H9 (cell line): ENCODE measurements at regions not wholly inside any gene's neighbourhood (a gene's known extent, or its start where the extent isn't known, plus 50 kb on each side); places are given as distances from the start of the nearest gene placed in this dataset.

Experiments used
- DNase-seq: peaks from one replicate; pipeline ENCODE4 v3.0.0-alpha.2; 2017
- H2AFZ ChIP-seq: one replicate; pipeline ENCODE4 v1.6.1; 2013; ENCODE audit warnings: mild to moderate bottlenecking, low read length, control low read depth, moderate library complexity
- H2AK5ac ChIP-seq: 2 replicates; pipeline ENCODE4 v1.6.1; 2013; ENCODE audit warnings: low read length, control low read depth, mixed read lengths; ENCODE audit not compliant: insufficient read length
- H2BK120ac ChIP-seq: one replicate; pipeline ENCODE4 v1.6.1; 2013; ENCODE audit warnings: low read depth, mild to moderate bottlenecking, low read length, control low read depth, inconsistent platforms; ENCODE audit not compliant: poor library complexity, severe bottlenecking
- H2BK12ac ChIP-seq: 2 replicates; pipeline ENCODE4 v1.6.1; 2013; ENCODE audit warnings: low read length, control low read depth, mixed read lengths, low read depth; ENCODE audit not compliant: insufficient read length
- H2BK15ac ChIP-seq: 2 replicates; pipeline ENCODE4 v1.6.1; 2013; ENCODE audit warnings: low read depth, low read length, control low read depth
- H2BK20ac ChIP-seq: one replicate; pipeline ENCODE4 v1.6.1; 2013; ENCODE audit warnings: low read depth, mild to moderate bottlenecking, low read length, control low read depth, inconsistent platforms; ENCODE audit not compliant: poor library complexity, severe bottlenecking
- H2BK5ac ChIP-seq: 2 replicates; pipeline ENCODE4 v1.6.1; 2013; ENCODE audit warnings: low read length, control low read depth, mixed read lengths; ENCODE audit not compliant: insufficient read length
- H3K14ac ChIP-seq: 2 replicates; pipeline ENCODE4 v1.6.1; 2013; ENCODE audit warnings: low read length, control low read depth; ENCODE audit not compliant: insufficient read depth
- H3K18ac ChIP-seq: 2 replicates; pipeline ENCODE4 v1.6.1; 2013; ENCODE audit warnings: low read depth, mild to moderate bottlenecking, mixed read lengths, low read length, control low read depth; ENCODE audit not compliant: insufficient read length
- H3K23ac ChIP-seq: 2 replicates; pipeline ENCODE4 v1.6.1; 2013; ENCODE audit warnings: low read length, control low read depth, mixed read lengths, low read depth; ENCODE audit not compliant: insufficient read length
- H3K23me2 ChIP-seq: 2 replicates; pipeline ENCODE4 v1.6.1; 2013; ENCODE audit warnings: low read depth, mild to moderate bottlenecking, mixed read lengths, low read length, control low read depth; ENCODE audit not compliant: insufficient read length, poor library complexity, severe bottlenecking
- H3K27ac ChIP-seq: 2 replicates; pipeline ENCODE4 v1.5.1; 2013; ENCODE audit warnings: low read length, control low read depth, mixed read lengths, low read depth; ENCODE audit not compliant: insufficient read length
- H3K27me3 ChIP-seq: 2 replicates; pipeline ENCODE4 v1.6.1; 2013; ENCODE audit warnings: low read length, control low read depth, inconsistent platforms; ENCODE audit not compliant: insufficient read depth
- H3K4ac ChIP-seq: 2 replicates; pipeline ENCODE4 v1.6.1; 2013; ENCODE audit warnings: low read depth, mild to moderate bottlenecking, control low read depth, inconsistent platforms, low read length, moderate library complexity
- H3K4me1 ChIP-seq: 2 replicates; pipeline ENCODE4 v1.6.1; 2013; ENCODE audit warnings: low read length, control low read depth, inconsistent platforms; ENCODE audit not compliant: insufficient read depth
- H3K4me2 ChIP-seq: 2 replicates; pipeline ENCODE4 v1.6.1; 2013; ENCODE audit warnings: low read length, control low read depth, mixed read lengths; ENCODE audit not compliant: insufficient read length, insufficient read depth
- H3K56ac ChIP-seq: 2 replicates; pipeline ENCODE4 v1.6.1; 2013; ENCODE audit warnings: low read depth, mild to moderate bottlenecking, mixed read lengths, low read length, control low read depth; ENCODE audit not compliant: insufficient read length
- H3K79me1 ChIP-seq: 2 replicates; pipeline ENCODE4 v1.6.1; 2013; ENCODE audit warnings: low read depth, mild to moderate bottlenecking, moderate library complexity, low read length, control low read depth, inconsistent platforms; ENCODE audit not compliant: insufficient read depth, poor library complexity, severe bottlenecking
- H3K79me2 ChIP-seq: 2 replicates; pipeline ENCODE4 v1.6.1; 2013; ENCODE audit warnings: low read length, control low read depth, inconsistent platforms; ENCODE audit not compliant: insufficient read depth
- H3K9ac ChIP-seq: 2 replicates; pipeline ENCODE4 v1.6.1; 2013; ENCODE audit warnings: low read length, control low read depth, mixed read lengths; ENCODE audit not compliant: insufficient read length; ENCODE audit errors: extremely low read depth
- H3K9me3 ChIP-seq: one replicate; pipeline ENCODE4 v1.6.1; 2013; ENCODE audit warnings: low read depth, low read length, inconsistent platforms; ENCODE audit not compliant: control insufficient read depth
- H3T11ph ChIP-seq: one replicate; pipeline ENCODE4 v1.6.1; 2013; ENCODE audit warnings: mild to moderate bottlenecking, low read length, control low read depth, inconsistent platforms
- H4K20me1 ChIP-seq: one replicate; pipeline ENCODE4 v1.6.1; 2013; ENCODE audit not compliant: control insufficient read depth, insufficient read length, insufficient read depth
- H4K5ac ChIP-seq: 2 replicates; pipeline ENCODE4 v1.6.1; 2013; ENCODE audit warnings: low read depth, mild to moderate bottlenecking, mixed read lengths, low read length, control low read depth; ENCODE audit not compliant: insufficient read length
- H4K8ac ChIP-seq: replicated peaks from 2 replicates; pipeline ENCODE4 v1.6.1; 2013; ENCODE audit warnings: low read length, control low read depth, mixed read lengths, low read depth; ENCODE audit not compliant: insufficient read length
- H4K91ac ChIP-seq: 2 replicates; pipeline ENCODE4 v1.6.1; 2013; ENCODE audit warnings: low read depth, mild to moderate bottlenecking, moderate library complexity, mixed read lengths, low read length, control low read depth; ENCODE audit not compliant: insufficient read length
- H3K27ac Mint-ChIP-seq, 3 experiments: 2 replicates in 2 of 3; 3 replicates in 1 of 3; pipeline ENCODE4 v1.8.0; 2020 to 2021; ENCODE audit warnings: mixed read lengths in 3 of 3, mild to moderate bottlenecking in 1 of 3, moderate library complexity in 1 of 3
- H3K27me3 Mint-ChIP-seq: 2 replicates; pipeline ENCODE4 v1.8.0; 2021; ENCODE audit warnings: low read depth, mild to moderate bottlenecking, moderate library complexity, mixed read lengths
- H3K36me3 Mint-ChIP-seq, 3 experiments: 2 replicates in 2 of 3; 3 replicates in 1 of 3; pipeline ENCODE4 v1.8.0; 2020 to 2021; ENCODE audit warnings: low read depth in 3 of 3, mixed read lengths in 3 of 3; ENCODE audit not compliant: insufficient read depth in 1 of 3
- H3K4me1 Mint-ChIP-seq, 2 experiments: 2 replicates each; pipeline ENCODE4 v1.8.0; 2020; ENCODE audit warnings: mixed read lengths in 2 of 2
- H3K4me3 Mint-ChIP-seq, 2 experiments: 2 replicates in 1 of 2; 3 replicates in 1 of 2; pipeline ENCODE4 v1.8.0; 2020 to 2021; ENCODE audit warnings: mild to moderate bottlenecking in 2 of 2, mixed read lengths in 2 of 2, moderate library complexity in 1 of 2
- H3K9me3 Mint-ChIP-seq, 2 experiments: 2 replicates in 1 of 2; 3 replicates in 1 of 2; pipeline ENCODE4 v1.8.0; 2020; ENCODE audit warnings: mild to moderate bottlenecking in 2 of 2, mixed read lengths in 2 of 2, moderate library complexity in 1 of 2
- WGBS: extraction: QIAGEN DNeasy Blood & Tissue Kit; methylation state at CpG from one replicate; pipeline ENCODE4 v1.1.7; 2013; ENCODE audit warnings: missing lambda C conversion rate, low lambda C conversion rate, mixed read lengths; ENCODE audit not compliant: insufficient read length; ENCODE audit errors: extremely low coverage; 5-methylcytosine and 5-hydroxymethylcytosine counted together
- TF ChIP-seq, protein P1 (sequence below): fragments of 200-600 bp; sonication (generic); conservative IDR thresholded peaks from 3 replicates; pipeline ENCODE4 v1.8.0; 2021; ENCODE audit warnings: antibody characterized with exemption, mild to moderate bottlenecking

GRCh38 chr10:121296378-121296777, 301.9 kb downstream of the FGFR2 start:
- no CpG with 5 or more reads among the region's 2 CpGs for WGBS
- Histone ChIP-seq H2BK12ac (no peak overlapping the region), H3K14ac (no peak overlapping the region), H4K8ac (no peak overlapping the region), H3K23me2 (no peaks in the 10 kb centered on the region), H3K79me1 (no peaks in the 10 kb centered on the region), H2BK5ac (no peak overlapping the region), H4K5ac (no peak overlapping the region), H3K4me2 (no peak overlapping the region), H3K56ac (no peak overlapping the region), H2BK15ac (no peak overlapping the region), H3K23ac (no peak overlapping the region), H2AK5ac (no peak overlapping the region), H3K4ac (no peak overlapping the region), H3K4me1 (no peaks in the 10 kb centered on the region), H3K9ac (no peak overlapping the region), H3T11ph (no peak overlapping the region), H3K27me3 (no peaks in the 10 kb centered on the region; the same call in 1 of the 2 replicates), H2BK120ac (no peak overlapping the region), H2BK20ac (no peak overlapping the region), H4K91ac (no peak overlapping the region), H3K27ac (no peak overlapping the region), H2AFZ (no peak overlapping the region), H4K20me1 (no peaks in the 10 kb centered on the region), H3K18ac (no peak overlapping the region), H3K79me2 (no peaks in the 10 kb centered on the region), H3K9me3 (no peaks in the 10 kb centered on the region)
- Mint-ChIP-seq H3K36me3 (peaks cover 0 to 10% (median 0%) of the 10 kb centered on the region in 3 experiments; a peak in 3 of 7 replicates), H3K9me3 (peaks cover 3 to 4% of the 10 kb centered on the region in 2 experiments; a peak in 4 of 5 replicates), H3K4me1 (peaks cover 3 to 7% of the 10 kb centered on the region in 2 experiments; a peak in 3 of 4 replicates), H3K27me3 (peaks cover 3% of the 10 kb centered on the region; the same call in 1 of the 2 replicates), H3K27ac (no peak overlapping the region), H3K4me3 (no peak overlapping the region)
- TF ChIP-seq, protein P1, sequence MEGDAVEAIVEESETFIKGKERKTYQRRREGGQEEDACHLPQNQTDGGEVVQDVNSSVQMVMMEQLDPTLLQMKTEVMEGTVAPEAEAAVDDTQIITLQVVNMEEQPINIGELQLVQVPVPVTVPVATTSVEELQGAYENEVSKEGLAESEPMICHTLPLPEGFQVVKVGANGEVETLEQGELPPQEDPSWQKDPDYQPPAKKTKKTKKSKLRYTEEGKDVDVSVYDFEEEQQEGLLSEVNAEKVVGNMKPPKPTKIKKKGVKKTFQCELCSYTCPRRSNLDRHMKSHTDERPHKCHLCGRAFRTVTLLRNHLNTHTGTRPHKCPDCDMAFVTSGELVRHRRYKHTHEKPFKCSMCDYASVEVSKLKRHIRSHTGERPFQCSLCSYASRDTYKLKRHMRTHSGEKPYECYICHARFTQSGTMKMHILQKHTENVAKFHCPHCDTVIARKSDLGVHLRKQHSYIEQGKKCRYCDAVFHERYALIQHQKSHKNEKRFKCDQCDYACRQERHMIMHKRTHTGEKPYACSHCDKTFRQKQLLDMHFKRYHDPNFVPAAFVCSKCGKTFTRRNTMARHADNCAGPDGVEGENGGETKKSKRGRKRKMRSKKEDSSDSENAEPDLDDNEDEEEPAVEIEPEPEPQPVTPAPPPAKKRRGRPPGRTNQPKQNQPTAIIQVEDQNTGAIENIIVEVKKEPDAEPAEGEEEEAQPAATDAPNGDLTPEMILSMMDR, result no peak
- no peak for DNase-seq
